ENCODE measurements at regions not wholly inside any gene's neighbourhood (a gene's known extent, or its start where the extent isn't known, plus 50 kb on each side); places are given as distances from the start of the nearest gene placed in this dataset.

- Mint-ChIP-seq H3K27me3 (ENCODE audit: low read depth in 3 of 3) (peaks cover 4 to 8% (median 8%) of the 10 kb centered on the region in 3 donors), H3K4me1 (no peaks in the 10 kb centered on the region), H3K4me3 (no peak overlapping the region), H3K36me3 (no peaks in the 10 kb centered on the region), H3K27ac (no peak overlapping the region), H3K9me3 (peaks cover 0 to 18% (median 8%) of the 10 kb centered on the region in 7 donors)
- no peak overlapping the region for H3K4me2 ChIP-seq (replicated peaks; ENCODE audit: extremely low read depth, low read length, poor library complexity, severe bottlenecking)
- no peak overlapping the region for H3K9ac ChIP-seq (ENCODE audit: insufficient read depth, low read length, poor library complexity, severe bottlenecking)
- no peaks in the 10 kb centered on the region for H3K79me2 ChIP-seq (ENCODE audit: insufficient read depth, low read length)
- no CpG with 5 or more reads among the region's 5 CpGs for WGBS (ENCODE audit: insufficient coverage)
- no peak for TF ChIP-seq CTCF (IDR thresholded peaks at IDR 0.05)
- H3K4me1 ChIP-seq (ENCODE audit: control insufficient read depth in 1 of 2, insufficient read depth in 2 of 2, low read length in 2 of 2) = no peaks in the 10 kb centered on the region
- peaks cover 0 to 7% of the 10 kb centered on the region in 2 donors for H3K9me3 ChIP-seq (replicated peaks in 1 of 2; ENCODE audit: control insufficient read depth in 1 of 2, insufficient read depth in 1 of 2, low read length in 2 of 2)
- no peaks in the 10 kb centered on the region for H4K20me1 ChIP-seq (ENCODE audit: insufficient read depth, low read length)
- no peaks in the 10 kb centered on the region for H3K36me3 ChIP-seq (replicated peaks in 1 of 2; ENCODE audit: control insufficient read depth in 1 of 2, insufficient read depth in 2 of 2, low read length in 2 of 2)
- no peak for DNase-seq
- no peak overlapping the region for H3K27ac ChIP-seq (ENCODE audit: low read depth in 1 of 2, low read length in 2 of 2)
- no peak overlapping the region for H2AFZ ChIP-seq (ENCODE audit: insufficient read depth, low read depth, low read length, poor library complexity, severe bottlenecking)
- H3K27me3 ChIP-seq (ENCODE audit: control insufficient read depth in 2 of 2, insufficient read depth in 2 of 2, low read length in 2 of 2) = peaks cover 0 to under 1% of the 10 kb centered on the region in 2 donors
- intact Hi-C loops (cut with micrococcal nuclease) = no loop called here
- no peak overlapping the region for H3K4me3 ChIP-seq (replicated peaks in 1 of 3; ENCODE audit: low read depth in 2 of 3, low read length in 3 of 3)
These were observed 253.5 kb downstream of the BAMBI start for GRCh38 chr10:28930514-28931495.

GRCh38 chr10:28935061-28935460 is 257.7 kb downstream of the BAMBI start:
- peaks cover 0 to 7% of the 10 kb centered on the region in 2 donors for H3K9me3 ChIP-seq (replicated peaks in 1 of 2; ENCODE audit: control insufficient read depth in 1 of 2, insufficient read depth in 1 of 2, low read length in 2 of 2)
- no peak overlapping the region for H3K4me3 Mint-ChIP-seq
- no peaks in the 10 kb centered on the region for H3K27me3 ChIP-seq (ENCODE audit: control insufficient read depth in 2 of 2, insufficient read depth in 2 of 2, low read length in 2 of 2)
- H3K4me1 ChIP-seq (ENCODE audit: control insufficient read depth in 1 of 2, insufficient read depth in 2 of 2, low read length in 2 of 2) = no peaks in the 10 kb centered on the region
- H3K4me2 ChIP-seq (replicated peaks; ENCODE audit: extremely low read depth, low read length, poor library complexity, severe bottlenecking) = no peak overlapping the region
- H3K79me2 ChIP-seq (ENCODE audit: insufficient read depth, low read length) = no peaks in the 10 kb centered on the region
- H3K27ac ChIP-seq (ENCODE audit: low read depth in 1 of 2, low read length in 2 of 2) = no peak overlapping the region
- no peak for TF ChIP-seq CTCF (IDR thresholded peaks at IDR 0.05)
- H4K20me1 ChIP-seq (ENCODE audit: insufficient read depth, low read length) = no peaks in the 10 kb centered on the region
- peaks cover 0 to 20% (median 6%) of the 10 kb centered on the region in 7 donors for H3K9me3 Mint-ChIP-seq
- H3K36me3 Mint-ChIP-seq = no peaks in the 10 kb centered on the region
- no peak overlapping the region for H3K4me3 ChIP-seq (replicated peaks in 1 of 3; ENCODE audit: low read depth in 2 of 3, low read length in 3 of 3)
- H3K36me3 ChIP-seq (replicated peaks in 1 of 2; ENCODE audit: control insufficient read depth in 1 of 2, insufficient read depth in 2 of 2, low read length in 2 of 2) = no peaks in the 10 kb centered on the region
- intact Hi-C loops (cut with micrococcal nuclease) = no loop called here
- no CpG with 5 or more reads among the region's 2 CpGs for WGBS (ENCODE audit: insufficient coverage)
- no peak overlapping the region for H2AFZ ChIP-seq (ENCODE audit: insufficient read depth, low read depth, low read length, poor library complexity, severe bottlenecking)
- DNase-seq = no peak
- no peaks in the 10 kb centered on the region for H3K4me1 Mint-ChIP-seq
- H3K27ac Mint-ChIP-seq = no peak overlapping the region
- no peak overlapping the region for H3K9ac ChIP-seq (ENCODE audit: insufficient read depth, low read length, poor library complexity, severe bottlenecking)
- H3K27me3 Mint-ChIP-seq (ENCODE audit: low read depth in 3 of 3) = peaks cover 0 to 6% (median 4%) of the 10 kb centered on the region in 3 donors
